GOT3 (cell line): ENCODE measurements at regions not wholly inside any gene's neighbourhood (a gene's known extent, or its start where the extent isn't known, plus 50 kb on each side); places are given as distances from the start of the nearest gene placed in this dataset.
"Not testable (repeated sequence)": the region's sequence is repeated elsewhere in the genome, so short reads cannot be mapped to it uniquely, and the experiment has no call there.

Source experiments
- DNase-seq: peaks from one replicate; lab custom pipeline; 2025; ENCODE audit warnings: mixed read lengths; lab: John Stamatoyannopoulos, UW

- no peak for DNase-seq
Observed at GRCh38 chr18:78411539-78411938, 568.1 kb upstream of the SALL3 start.

- no peak for DNase-seq
Observed at GRCh38 chr18:78414302-78414701, 565.3 kb upstream of the SALL3 start.

GRCh38 chr18:78416853-78417252, 562.8 kb upstream of the SALL3 start:
- no peak for DNase-seq

DNA sequence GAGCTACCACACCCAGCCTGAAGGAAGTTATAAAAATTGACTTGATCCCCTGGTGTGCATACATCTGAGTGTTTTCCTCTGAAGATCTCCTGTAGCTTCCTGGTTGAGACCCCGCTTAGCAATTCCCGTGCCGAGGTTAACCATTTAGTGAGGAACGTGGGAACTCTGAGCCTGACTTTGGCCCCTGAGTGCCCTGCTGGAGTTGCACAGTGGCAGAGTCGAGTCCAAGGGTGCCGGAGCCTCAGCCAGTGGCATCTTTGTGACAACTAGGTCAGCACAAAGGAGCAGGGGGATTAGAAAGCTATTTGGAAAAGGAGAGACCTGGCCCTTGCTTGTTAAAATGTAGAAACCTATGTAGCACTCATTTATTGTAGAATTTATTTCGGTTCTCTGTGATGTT, 561.2 kb upstream of the SALL3 start:
- DNase-seq, result no peak

- DNase-seq, result no peak
Observed at GRCh38 chr18:78419171-78419570, 560.4 kb upstream of the SALL3 start.

- no peak for DNase-seq
Observed at GRCh38 chr18:78420116-78420515, 559.5 kb upstream of the SALL3 start.

- no peak for DNase-seq
Observed at GRCh38 chr18:78421392-78421791, 558.2 kb upstream of the SALL3 start.

DNA sequence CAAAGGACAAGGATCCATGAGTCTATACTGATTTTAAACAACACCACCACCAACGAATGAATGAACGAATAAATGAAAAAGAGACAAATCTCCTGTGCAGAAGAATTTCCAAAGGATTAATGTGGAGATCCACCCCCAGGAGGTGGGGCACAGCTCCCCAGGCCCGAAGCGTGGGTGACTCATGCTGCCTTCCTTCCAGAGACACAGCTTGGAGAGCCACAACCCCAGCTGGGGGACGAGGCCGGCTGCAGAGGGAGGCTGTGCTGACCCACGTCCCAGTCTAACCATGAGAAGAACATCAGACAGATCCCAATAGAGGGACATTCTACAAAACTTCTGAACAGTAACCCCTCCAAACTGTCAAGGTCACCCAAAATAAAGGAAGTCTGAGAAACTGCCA, 557.3 kb upstream of the SALL3 start:
- DNase-seq, result no peak

GRCh38 chr18:78423811-78424210, 555.8 kb upstream of the SALL3 start:
- DNase-seq, result no peak

GRCh38 chr18:78424403-78425018, 555.1 kb upstream of the SALL3 start:
- no peak for DNase-seq

DNA sequence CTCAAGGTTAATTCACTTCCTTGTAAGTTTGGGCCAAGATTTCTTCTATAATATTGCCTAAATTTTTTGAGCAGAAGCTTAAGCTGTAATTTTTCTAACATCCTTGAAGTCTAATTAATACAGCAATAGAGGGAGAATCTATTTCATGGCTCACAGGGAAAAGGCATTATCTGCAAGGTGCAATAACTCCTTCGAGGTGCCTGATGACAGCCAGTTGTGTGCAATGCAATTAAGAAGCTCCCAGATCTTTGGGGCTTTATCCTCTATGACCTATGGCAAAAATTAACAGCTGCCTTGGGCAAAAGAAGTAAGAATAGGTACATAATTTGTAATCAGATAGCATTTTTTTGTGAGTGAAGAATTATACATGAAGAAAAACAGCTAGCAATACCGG, 554.6 kb upstream of the SALL3 start:
- DNase-seq, result no peak

DNA sequence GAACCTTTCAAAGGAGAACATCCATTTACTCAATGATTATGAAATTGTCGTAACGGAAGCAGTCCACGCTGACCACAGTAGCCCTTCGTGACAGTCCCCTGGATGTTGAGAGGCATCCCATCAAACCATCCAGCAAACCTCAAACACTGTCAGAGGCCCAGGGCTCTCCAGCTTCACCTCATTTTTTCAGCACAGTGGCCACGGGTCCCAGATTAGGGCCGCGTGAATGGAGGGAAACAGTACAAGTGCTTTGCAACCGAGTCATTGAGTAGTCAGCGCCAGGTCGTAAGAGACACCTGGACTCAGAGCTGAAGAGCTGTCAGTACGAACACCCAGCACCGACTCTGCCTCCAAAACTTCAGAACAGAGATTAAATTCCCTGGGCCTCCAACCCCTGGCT, 552.5 kb upstream of the SALL3 start:
- DNase-seq, result no peak

DNA sequence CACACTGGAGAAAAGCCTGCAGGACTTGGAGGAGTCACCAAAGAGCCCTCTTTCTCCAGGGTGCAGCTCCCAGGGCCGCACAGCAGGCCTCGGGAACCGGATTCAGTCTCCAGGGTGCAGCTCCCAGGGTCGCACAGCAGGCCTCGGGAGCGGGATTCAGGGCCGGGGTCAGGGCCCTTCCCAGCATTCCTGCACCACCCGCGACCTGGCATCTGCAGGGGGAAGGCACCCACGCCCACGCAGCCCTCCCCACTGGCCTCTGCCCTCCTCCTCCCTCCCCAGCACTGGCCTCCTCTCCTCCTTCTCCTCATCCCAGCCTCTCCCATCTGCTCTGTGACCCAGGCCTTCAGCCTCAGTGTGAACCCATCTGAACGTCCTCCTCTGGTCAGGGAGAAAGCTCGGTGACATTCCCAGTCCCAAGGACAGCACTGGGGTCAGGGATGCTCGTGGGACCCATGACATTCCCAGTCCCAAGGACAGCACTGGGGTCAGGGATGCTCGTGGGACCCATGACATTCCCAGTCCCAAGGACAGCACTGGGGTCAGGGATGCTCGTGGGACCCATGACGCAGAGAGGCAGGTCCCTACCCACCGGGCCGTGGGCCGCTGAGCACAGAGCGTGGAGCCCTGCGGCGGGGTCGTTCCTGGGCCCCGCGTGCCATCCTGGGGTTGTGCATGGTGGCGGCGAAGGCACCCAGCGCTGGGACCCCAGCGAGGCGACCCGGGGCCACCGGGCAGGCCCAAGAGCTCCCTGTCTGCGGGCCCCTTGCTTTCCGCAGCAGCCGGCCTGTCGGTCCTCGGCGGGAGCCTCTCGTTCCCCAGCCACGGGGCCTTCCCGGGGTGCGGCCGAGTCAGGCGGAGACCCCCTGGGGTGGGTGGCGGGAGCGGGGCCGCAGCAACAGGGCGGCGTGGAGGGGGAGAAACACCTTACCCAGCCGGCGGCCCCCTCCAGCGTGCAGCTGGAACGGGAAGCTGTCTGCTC, 550.2 kb upstream of the SALL3 start:
- DNase-seq, result no peak

DNA sequence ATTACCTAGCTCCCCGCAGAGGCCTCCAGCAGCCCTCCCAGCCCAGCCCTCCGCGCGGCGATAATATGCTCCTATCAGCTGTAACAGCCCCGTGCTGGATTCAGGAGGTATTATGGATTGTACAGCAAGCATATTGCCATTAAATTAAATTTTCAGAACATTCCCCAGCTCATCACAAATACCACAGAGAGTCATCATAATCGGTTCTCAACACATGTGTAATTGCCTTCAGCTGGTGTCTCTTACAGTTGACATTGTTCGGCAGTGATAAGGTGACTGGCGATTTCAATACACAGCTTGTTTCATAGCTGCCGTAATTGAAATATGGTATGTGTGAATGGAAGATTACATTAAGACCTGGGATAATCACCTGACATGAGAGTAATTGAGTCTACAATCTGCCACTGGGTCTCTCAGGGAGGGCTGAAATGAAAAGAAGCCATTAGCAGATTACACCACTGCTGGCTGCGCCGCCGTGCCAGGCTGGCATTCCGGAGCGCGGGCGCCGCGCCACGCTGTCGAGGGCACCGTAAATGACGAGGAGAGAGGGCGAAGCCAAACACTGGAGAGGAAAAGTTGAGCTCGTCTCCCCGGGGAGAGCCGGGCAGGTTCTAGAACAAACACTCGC, 549.4 kb upstream of the SALL3 start:
- no peak for DNase-seq

DNA sequence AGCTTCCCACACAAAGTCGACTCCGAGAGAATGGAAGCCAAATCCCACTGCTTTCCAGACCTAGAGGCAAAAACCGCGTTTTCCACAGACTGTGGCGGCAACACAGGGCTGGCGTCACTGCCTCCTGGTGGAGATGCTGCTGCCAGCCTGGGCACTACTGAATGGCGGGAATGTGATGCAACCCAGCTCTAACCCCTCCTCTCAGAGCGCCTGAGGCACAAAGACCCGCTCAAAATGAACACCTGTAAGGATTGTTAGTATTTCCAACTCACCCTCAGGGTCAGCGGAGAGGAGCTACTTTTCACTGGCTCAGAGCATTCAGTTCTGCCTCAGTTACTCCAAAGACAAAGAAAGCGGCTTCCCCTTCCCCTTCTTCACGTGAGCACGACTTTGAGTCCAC, 548.0 kb upstream of the SALL3 start:
- no peak for DNase-seq

- no peak for DNase-seq
Observed at GRCh38 chr18:78433562-78433961, 546.1 kb upstream of the SALL3 start.

- no peak for DNase-seq
Observed at GRCh38 chr18:78436110-78436509, 543.5 kb upstream of the SALL3 start.

DNA sequence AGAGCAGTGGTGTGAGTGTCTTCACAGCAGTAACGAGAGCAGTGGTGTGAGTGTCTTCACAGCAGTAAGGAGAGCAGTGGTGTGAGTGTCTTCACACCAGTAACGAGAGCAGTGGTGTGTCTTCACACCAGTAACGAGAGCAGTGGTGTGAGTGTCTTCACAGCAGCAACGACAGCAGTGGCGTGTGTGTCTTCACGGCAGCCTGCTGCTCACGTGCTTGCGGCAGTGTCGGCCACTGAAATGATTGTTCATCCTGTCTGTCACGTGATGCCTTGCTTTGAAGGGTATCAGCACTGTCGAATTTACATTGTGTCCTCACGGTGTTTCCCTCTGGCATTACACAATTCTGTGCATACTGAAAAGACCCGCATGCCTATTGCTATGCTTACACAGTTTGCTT, 541.4 kb upstream of the SALL3 start:
- not testable (repeated sequence) for DNase-seq

GRCh38 chr18:78445880-78446279, 533.7 kb upstream of the SALL3 start:
- DNase-seq, result no peak

DNA sequence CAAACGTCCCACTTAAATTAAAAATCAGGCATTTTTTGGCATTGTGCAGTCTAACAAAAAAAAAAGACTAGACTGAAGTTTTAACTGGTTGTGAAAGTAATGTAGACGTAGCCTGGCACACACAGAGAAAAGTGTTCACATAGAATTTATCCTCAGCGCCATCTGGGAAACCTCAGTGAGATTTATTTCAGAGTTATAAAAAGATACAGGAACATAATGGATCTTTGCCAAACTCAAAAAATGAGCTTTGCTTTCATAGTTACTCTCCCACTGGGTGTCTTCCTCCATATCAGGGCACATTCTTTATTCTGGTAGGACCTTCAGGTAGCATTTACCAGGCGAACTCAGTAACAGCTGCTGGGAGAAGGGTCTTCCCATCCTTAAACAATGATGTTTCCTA, 532.4 kb upstream of the SALL3 start:
- DNase-seq, result no peak

GRCh38 chr18:78448106-78448505, 531.5 kb upstream of the SALL3 start:
- DNase-seq, result no peak

DNA sequence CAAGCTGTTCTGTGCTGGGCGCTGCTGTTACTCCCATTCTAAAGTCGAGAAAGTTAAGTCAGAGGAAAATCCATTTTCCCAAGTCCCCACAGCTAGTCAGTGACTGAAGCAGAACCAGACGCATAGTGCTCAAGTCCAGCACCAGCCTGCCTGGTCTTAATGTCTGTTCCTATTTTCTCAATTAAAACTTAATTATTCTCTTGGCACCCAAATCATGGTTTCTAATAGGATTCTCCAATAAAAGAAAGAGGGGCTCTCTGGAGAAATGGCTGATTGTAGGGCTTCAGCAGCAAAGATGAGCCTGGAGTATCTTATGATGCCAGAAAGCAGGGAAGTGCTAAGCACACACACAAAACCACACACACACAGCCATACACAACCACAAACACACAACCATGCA, 531.0 kb upstream of the SALL3 start:
- DNase-seq, result no peak

DNA sequence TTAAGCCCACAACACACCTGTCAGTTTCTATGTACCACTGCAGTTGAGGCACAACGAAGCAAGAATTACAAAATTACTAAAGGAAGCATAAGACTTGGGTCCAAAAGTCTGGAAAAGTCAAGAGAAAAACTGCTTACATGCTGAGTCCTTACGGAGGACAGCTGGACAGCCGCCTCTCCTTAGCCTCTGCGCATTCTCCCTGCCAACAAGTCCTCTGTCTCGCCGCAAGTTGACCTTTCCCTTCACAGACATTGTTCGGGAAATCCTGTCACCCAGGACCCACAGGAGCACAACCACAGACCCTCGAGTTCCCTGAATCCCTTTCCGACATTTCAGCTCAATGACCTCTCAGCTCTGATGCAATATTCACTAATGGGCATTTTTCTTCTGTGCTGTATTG, 525.4 kb upstream of the SALL3 start:
- DNase-seq, result no peak
